Ovary (tissue), 3 donors: ENCODE measurements at regions not wholly inside any gene's neighbourhood (a gene's known extent, or its start where the extent isn't known, plus 50 kb on each side); places are given as distances from the start of the nearest gene placed in this dataset.

Source experiments
- CTCF ChIP-seq, 3 donors: fragments of 450-650 bp in 2 of 3; fragments of 200-600 bp in 1 of 3; IDR thresholded peaks; one replicate each; pipeline versions ENCODE4 v1.5.1 to v1.8.0; 2016 to 2022; ENCODE audit warnings: antibody characterized with exemption in 3 of 3, mild to moderate bottlenecking in 1 of 3
- EP300 ChIP-seq: sonication (generic); formaldehyde crosslinking; IDR thresholded peaks from one replicate; pipeline ENCODE4 v1.6.1; 2017; ENCODE audit warnings: antibody characterized with exemption
- donor health status: DM: no; HTN: no; CAD: no.

- TF ChIP-seq CTCF (IDR thresholded peaks at IDR 0.05) (no peak), EP300 (no peak)
Measured at GRCh38 chr18:61133783-61134182, 199.4 kb upstream of the CDH20 start.
